NB4 (cell line): ENCODE measurements at regions not wholly inside any gene's neighbourhood (a gene's known extent, or its start where the extent isn't known, plus 50 kb on each side); places are given as distances from the start of the nearest gene placed in this dataset.

Source experiments
- DNase-seq: peaks from one replicate; pipeline ENCODE4 v3.0.0; 2010; ENCODE audit warnings: low read depth
- H3K4me3 ChIP-seq: one replicate; pipeline ENCODE4 v1.5.1; 2011; ENCODE audit warnings: mild to moderate bottlenecking, low read depth, low read length, moderate library complexity
- CTCF ChIP-seq: IDR thresholded peaks from one replicate; pipeline ENCODE4 v1.5.1; 2012; ENCODE audit warnings: low read depth, low read length
- MAX ChIP-seq: IDR thresholded peaks from 2 replicates; pipeline ENCODE4 v1.6.1; 2011; ENCODE audit warnings: low read depth, low read length
- MYC ChIP-seq: IDR thresholded peaks from 2 replicates; pipeline ENCODE4 v1.6.1; 2011; ENCODE audit warnings: low read depth, low read length
- POLR2A ChIP-seq: IDR thresholded peaks from 2 replicates; pipeline ENCODE4 v1.6.1; 2011; ENCODE audit warnings: mild to moderate bottlenecking; ENCODE audit not compliant: insufficient read length; ENCODE audit errors: extremely low read depth

GRCh38 chr18:29153091-29153490, 976.2 kb upstream of the CDH2 start:
- no peak overlapping the region for H3K4me3 ChIP-seq
- no peak for DNase-seq
- TF ChIP-seq MYC = no peak
- TF ChIP-seq CTCF = no peak
- no peak for TF ChIP-seq MAX
- no peak for TF ChIP-seq POLR2A

GRCh38 chr18:29147944-29148343, 971.0 kb upstream of the CDH2 start:
- TF ChIP-seq MAX (no peak), MYC (no peak), CTCF (no peak), POLR2A (no peak)
- peak; percentile 3 for DNase-seq
- no peak overlapping the region for H3K4me3 ChIP-seq

- H3K4me3 ChIP-seq = no peak overlapping the region
- no peak for TF ChIP-seq CTCF
- no peak for TF ChIP-seq POLR2A
- no peak for TF ChIP-seq MYC
- TF ChIP-seq MAX = no peak
- DNase-seq = no peak
Observed at GRCh38 chr18:29146068-29146467, 969.1 kb upstream of the CDH2 start.

GRCh38 chr18:29140590-29140989, 963.7 kb upstream of the CDH2 start:
- DNase-seq = no peak
- TF ChIP-seq POLR2A (no peak), CTCF (no peak), MAX (no peak), MYC (no peak)
- no peak overlapping the region for H3K4me3 ChIP-seq

- H3K4me3 ChIP-seq = no peak overlapping the region
- TF ChIP-seq MAX = no peak
- TF ChIP-seq CTCF = no peak
- no peak for TF ChIP-seq POLR2A
- TF ChIP-seq MYC = no peak
Observed at GRCh38 chr18:29137773-29138495, 961.0 kb upstream of the CDH2 start.

More at GRCh38 chr18:29137773-29138495, 961.0 kb upstream of the CDH2 start:
- DNase-seq = no peak
